Ectodermal cell (in vitro differentiated cells): ENCODE measurements at regions not wholly inside any gene's neighbourhood (a gene's known extent, or its start where the extent isn't known, plus 50 kb on each side); places are given as distances from the start of the nearest gene placed in this dataset.

Experiments
- H3K27ac ChIP-seq: 2 replicates; pipeline ENCODE4 v1.7.0; 2013; ENCODE audit warnings: mild to moderate bottlenecking, low read depth, low read length; ENCODE audit not compliant: insufficient read depth, poor library complexity, severe bottlenecking
- H3K27me3 ChIP-seq: 2 replicates; pipeline ENCODE4 v1.7.0; 2013; ENCODE audit warnings: mild to moderate bottlenecking, low read length; ENCODE audit not compliant: insufficient read depth, control insufficient read depth, poor library complexity, severe bottlenecking
- H3K36me3 ChIP-seq: one replicate; pipeline ENCODE4 v1.7.0; 2013; ENCODE audit warnings: low read length; ENCODE audit not compliant: control insufficient read depth, insufficient read depth
- H3K4me1 ChIP-seq: one replicate; pipeline ENCODE4 v1.7.0; 2013; ENCODE audit warnings: low read length; ENCODE audit not compliant: control insufficient read depth, insufficient read depth
- H3K4me3 ChIP-seq: 2 replicates; pipeline ENCODE4 v1.7.0; 2013; ENCODE audit warnings: low read depth, low read length, control low read depth; ENCODE audit not compliant: insufficient read depth
- H3K9me3 ChIP-seq: 2 replicates; pipeline ENCODE4 v1.7.0; 2013; ENCODE audit warnings: mild to moderate bottlenecking, low read length, moderate library complexity; ENCODE audit not compliant: control insufficient read depth
- WGBS, 2 experiments: methylation state at CpG; one replicate each; pipeline ENCODE4 v1.1.7; 2013; ENCODE audit warnings: missing lambda C conversion rate in 2 of 2; 5-methylcytosine and 5-hydroxymethylcytosine counted together

DNA sequence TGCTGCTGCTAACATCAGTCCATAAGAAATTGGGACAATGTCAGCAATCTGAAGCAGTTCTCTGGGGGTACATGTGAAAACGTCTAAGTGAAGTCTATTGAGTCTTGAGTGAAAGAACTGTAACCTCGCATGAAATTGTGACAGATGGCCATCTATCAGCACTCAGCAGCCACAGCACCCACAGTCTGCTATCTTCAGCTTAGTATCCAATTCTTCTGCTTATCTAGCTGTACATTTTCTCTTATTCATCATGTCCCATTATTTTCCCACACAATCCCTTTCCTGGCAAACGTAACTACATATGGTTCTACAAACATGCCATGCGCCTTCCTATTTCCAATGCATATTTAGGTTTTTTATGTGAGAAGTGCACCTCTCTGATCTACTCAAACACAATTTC, 629.7 kb downstream of the NTRK3 start:
- WGBS, 2 experiments: 94% methylated on average over 4 of the region's 4 CpGs
- no peaks in the 10 kb centered on the region for H3K9me3 ChIP-seq
- no peaks in the 10 kb centered on the region for H3K4me1 ChIP-seq
- no peak overlapping the region for H3K4me3 ChIP-seq
- no peaks in the 10 kb centered on the region for H3K27me3 ChIP-seq
- H3K27ac ChIP-seq: no peak overlapping the region
- H3K36me3 ChIP-seq: no peaks in the 10 kb centered on the region

DNA sequence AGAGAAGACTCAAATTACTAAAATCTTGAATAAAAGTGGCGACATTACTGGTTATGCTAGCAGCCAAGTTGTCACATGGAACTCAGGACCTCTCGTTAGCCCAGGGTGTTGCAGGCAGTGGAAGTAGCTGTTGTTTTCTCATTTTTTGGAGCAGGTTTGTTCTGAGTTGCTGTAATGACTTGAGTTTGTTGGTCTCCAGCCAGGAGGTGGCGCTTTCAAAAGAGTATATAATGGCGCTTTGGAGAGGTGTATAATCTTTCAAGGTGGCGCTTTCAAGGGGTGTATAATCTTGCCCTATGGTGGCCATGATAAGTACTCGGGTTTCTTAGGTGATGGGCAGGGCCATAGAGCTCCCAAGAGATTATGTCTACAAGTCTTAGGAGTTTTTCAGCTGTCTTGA, 632.7 kb downstream of the NTRK3 start:
- no peak overlapping the region for H3K27ac ChIP-seq
- WGBS, 2 experiments: 76% methylated on average over 6 of the region's 6 CpGs

DNA sequence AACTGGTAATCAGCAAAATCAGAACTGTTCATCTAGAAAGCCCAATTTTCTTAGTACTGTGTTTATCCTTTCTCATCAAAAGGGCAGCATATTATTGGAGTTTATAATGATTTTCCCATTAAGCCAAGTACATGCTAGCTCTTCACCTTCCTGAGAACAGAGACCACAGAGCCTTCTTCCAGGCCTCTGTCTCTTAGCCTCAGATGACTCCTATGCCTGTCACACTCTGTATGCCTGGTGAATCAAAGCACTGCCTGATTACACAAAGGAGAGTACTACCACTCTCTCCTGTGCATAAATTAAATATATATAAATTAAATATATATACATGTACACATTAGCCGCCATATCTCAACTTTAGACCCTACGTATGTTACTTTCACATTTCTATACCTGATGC, 636.1 kb downstream of the NTRK3 start:
- Histone ChIP-seq H3K4me3 (no peak overlapping the region), H3K9me3 (no peaks in the 10 kb centered on the region), H3K4me1 (no peaks in the 10 kb centered on the region), H3K36me3 (no peaks in the 10 kb centered on the region), H3K27me3 (no peaks in the 10 kb centered on the region), H3K27ac (no peak overlapping the region)
- no CpG with 5 or more reads among the region's 2 CpGs for WGBS, 2 experiments

More for the DNA sequence above, 632.7 kb downstream of the NTRK3 start:
- Histone ChIP-seq H3K9me3 (no peaks in the 10 kb centered on the region), H3K4me1 (no peaks in the 10 kb centered on the region), H3K36me3 (no peaks in the 10 kb centered on the region), H3K27me3 (no peaks in the 10 kb centered on the region), H3K4me3 (no peak overlapping the region)

DNA sequence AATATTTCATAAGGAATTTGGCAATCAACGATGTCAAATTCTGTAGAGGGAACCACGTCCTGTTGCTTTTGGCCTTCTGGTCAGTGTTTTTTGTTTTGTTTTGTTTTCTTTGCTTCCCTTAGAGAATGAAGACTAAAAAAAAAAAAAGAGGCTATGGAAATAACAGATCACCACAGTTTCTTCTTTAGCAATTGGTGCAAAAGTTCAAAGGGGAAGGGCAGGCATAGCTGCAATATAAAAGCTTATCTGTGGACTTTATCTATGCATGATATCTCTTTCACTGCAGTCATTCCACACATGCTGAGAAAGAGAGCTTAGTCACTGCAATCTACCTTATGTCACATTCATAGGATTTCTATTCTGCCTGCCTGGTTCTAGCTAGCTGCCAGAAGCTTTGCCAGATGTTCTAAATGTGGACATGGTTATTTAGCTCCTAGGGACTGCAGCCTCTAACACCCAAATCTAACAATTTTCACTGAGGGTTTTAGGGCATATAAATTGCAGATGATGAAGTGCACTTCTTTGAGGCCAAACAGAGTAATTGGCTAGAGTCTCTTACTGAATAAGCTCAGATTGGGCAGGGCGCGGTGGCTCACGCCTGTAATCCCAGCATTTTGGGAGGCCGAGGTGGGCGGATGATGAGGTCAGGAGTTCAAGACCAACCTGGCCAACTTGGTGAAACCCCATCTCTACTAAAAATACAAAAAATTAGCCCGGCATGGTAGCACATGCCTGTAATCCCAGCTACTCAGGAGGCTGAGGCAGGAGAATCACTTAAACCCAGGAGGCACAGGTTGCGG, 637.2 kb downstream of the NTRK3 start:
- no peaks in the 10 kb centered on the region for H3K27me3 ChIP-seq
- no peak overlapping the region for H3K27ac ChIP-seq
- no peak overlapping the region for H3K4me3 ChIP-seq
- no peaks in the 10 kb centered on the region for H3K36me3 ChIP-seq
- 87 to 95% methylated on average over 9 of the region's 9 CpGs for WGBS, 2 experiments
- H3K9me3 ChIP-seq: no peaks in the 10 kb centered on the region
- H3K4me1 ChIP-seq: no peaks in the 10 kb centered on the region

DNA sequence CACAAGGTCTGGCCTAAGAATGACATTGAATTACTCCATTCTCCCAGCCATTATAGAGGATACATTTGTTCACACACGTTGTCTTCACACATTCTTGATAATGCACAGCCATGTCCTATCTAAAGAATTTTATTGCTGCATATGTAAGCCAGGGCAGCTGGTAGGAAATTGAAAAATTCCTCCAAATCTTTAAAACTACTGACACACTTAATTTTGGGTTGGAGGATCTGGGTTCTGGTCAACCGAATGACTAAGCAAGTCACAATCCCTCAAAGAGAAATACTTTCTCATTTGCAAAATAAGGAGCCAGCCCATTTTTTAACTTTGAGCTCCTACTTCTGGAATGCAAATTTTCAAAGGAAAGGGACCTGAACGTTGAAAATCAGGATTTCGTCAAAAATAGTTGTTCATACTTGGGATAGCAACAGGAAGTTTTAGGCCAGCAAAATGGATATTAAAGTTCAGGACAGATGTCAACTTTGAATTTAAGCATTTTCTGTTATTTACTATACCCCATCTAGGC, 638.3 kb downstream of the NTRK3 start:
- no peak overlapping the region for H3K4me3 ChIP-seq
- H3K27ac ChIP-seq: no peak overlapping the region
- 85 to 90% methylated on average over 4 of the region's 4 CpGs for WGBS, 2 experiments

DNA sequence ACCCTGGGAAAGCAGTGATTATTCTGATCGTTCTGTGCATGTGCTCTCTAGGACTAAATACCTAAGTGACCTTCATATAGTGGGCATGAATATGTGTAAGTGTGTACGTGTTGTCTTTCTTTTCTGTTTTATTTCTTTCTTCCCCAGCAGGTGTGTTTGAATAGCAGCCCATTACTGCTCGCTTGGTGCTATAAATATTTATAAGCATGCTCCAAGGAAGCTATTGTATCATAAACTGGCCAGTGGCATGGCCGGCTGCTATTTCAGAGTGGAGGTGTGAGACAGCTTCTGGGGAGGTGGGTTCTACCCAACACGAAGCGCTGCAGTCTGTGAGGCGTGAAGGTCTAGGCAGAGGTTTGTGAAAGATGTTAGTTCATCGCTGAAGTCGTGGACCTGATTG, 641.8 kb downstream of the NTRK3 start:
- Histone ChIP-seq H3K27me3 (no peaks in the 10 kb centered on the region), H3K27ac (no peak overlapping the region), H3K9me3 (no peaks in the 10 kb centered on the region), H3K36me3 (no peaks in the 10 kb centered on the region), H3K4me1 (no peaks in the 10 kb centered on the region), H3K4me3 (no peak overlapping the region)
- WGBS, 2 experiments: 94 to 96% methylated on average over 9 of the region's 9 CpGs

More for the DNA sequence above, 638.3 kb downstream of the NTRK3 start:
- Histone ChIP-seq H3K27me3 (no peaks in the 10 kb centered on the region), H3K36me3 (no peaks in the 10 kb centered on the region), H3K9me3 (no peaks in the 10 kb centered on the region), H3K4me1 (no peaks in the 10 kb centered on the region)

DNA sequence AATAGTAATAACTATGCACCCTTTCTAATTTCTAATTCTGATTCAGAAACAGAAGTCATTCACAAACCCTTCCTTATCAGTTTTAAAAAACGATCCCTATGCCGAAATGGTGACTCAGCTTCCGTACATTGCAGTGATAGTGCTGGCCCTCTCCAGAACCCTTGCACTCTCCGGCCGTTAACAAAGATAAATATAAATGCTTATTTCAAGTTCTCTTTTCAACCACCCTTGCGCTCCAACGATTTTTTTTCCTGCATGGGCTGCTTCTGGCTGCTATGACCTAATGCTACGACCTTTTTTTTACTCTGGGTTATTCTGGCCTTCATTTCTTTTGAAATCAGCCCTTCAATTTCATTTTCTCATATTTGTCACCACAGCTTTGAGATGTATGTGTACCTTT, 646.2 kb downstream of the NTRK3 start:
- Histone ChIP-seq H3K4me1 (no peaks in the 10 kb centered on the region), H3K36me3 (no peaks in the 10 kb centered on the region), H3K27me3 (no peaks in the 10 kb centered on the region), H3K9me3 (no peaks in the 10 kb centered on the region), H3K27ac (no peak overlapping the region), H3K4me3 (no peak overlapping the region)
- WGBS, 2 experiments: 93 to 94% methylated on average over 8 of the region's 8 CpGs

DNA sequence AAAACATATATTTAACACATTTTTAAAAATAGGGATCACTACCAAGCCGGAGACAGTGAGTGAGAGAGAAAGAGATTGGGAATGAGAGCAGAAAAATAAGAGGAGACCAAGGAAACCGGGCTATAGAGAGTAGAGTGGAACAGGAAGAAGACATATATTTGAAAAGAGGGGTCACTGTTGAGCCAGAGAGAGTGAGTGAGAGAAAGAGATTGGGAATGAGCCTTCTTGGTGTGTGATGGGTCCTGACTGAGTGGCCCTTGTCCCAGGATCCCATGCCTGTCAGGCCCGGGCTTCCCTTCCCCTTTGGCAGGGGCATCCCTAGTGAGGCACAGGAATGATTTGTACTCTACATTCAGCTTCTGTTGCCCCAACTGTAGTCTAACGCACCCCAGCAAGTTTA, 646.6 kb downstream of the NTRK3 start:
- no peaks in the 10 kb centered on the region for H3K4me1 ChIP-seq
- no peaks in the 10 kb centered on the region for H3K9me3 ChIP-seq
- H3K36me3 ChIP-seq: no peaks in the 10 kb centered on the region
- 88 to 93% methylated on average over 4 of the region's 4 CpGs for WGBS, 2 experiments
- no peak overlapping the region for H3K4me3 ChIP-seq
- no peaks in the 10 kb centered on the region for H3K27me3 ChIP-seq
- no peak overlapping the region for H3K27ac ChIP-seq

DNA sequence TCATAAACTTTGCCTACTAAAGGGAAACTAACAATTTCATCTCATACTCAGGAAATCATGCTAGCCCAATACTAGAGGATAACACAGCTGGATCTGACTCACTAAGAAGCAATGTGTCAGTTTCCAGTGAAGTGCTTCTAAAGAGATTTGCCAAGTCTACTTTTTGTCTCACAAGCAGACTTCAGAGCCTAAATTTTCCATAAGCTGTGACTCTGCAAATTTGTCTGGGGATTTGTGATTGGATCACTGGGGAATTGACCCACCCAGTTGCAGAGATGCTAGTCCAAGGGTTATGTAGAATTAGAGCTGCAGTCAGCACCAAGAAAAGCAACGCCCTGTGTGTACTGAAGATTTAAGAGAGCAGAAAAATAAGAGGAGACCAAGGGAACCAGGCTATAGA, 647.1 kb downstream of the NTRK3 start:
- H3K36me3 ChIP-seq: no peaks in the 10 kb centered on the region
- no peaks in the 10 kb centered on the region for H3K9me3 ChIP-seq
- H3K4me3 ChIP-seq: no peak overlapping the region
- WGBS, 2 experiments: 96 to 100% methylated on average over 1 of the region's 1 CpG
- no peaks in the 10 kb centered on the region for H3K4me1 ChIP-seq
- no peak overlapping the region for H3K27ac ChIP-seq
- H3K27me3 ChIP-seq: no peaks in the 10 kb centered on the region

DNA sequence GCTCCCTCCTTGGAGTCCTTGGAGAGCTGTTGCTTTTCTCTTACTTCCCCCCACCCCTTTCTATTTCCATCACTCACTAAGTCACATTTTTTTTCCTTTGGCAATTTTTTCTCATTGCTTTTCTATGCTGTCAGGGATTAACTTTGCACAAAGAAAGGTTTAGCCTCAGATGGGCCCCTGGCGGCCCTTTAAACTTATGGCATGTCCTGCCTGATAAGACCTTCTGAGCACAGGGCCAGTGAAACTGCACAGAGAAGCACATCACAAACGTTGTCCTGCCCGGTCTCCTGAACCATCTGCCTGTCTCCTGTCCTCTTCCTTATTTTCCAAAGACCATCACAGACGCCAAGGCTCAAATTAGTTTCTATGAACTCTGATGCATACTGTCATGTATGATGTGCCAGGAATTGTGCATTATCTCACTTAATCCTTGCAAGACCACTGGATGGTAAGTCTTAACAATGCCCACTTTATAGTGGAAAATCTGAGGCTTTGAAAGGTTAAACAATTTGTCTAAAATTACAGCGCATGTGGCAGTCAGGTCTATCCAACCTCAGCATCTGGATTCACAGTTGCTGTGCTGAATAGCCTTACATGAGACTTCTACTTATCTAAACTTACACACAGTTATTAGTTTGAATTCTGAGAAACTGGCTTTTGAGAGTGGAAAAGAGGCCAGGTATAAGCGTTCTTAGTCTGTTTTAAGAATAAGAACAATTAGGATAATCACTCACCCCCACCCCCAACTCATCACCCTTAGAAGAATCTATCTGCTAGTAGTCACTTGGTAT, 648.1 kb downstream of the NTRK3 start:
- H3K27me3 ChIP-seq: no peaks in the 10 kb centered on the region
- no peaks in the 10 kb centered on the region for H3K4me1 ChIP-seq
- no peak overlapping the region for H3K4me3 ChIP-seq
- no peaks in the 10 kb centered on the region for H3K36me3 ChIP-seq
- no peak overlapping the region for H3K27ac ChIP-seq
- 89 to 94% methylated on average over 5 to 6 of the region's 6 CpGs for WGBS, 2 experiments
- H3K9me3 ChIP-seq: no peaks in the 10 kb centered on the region
